DND-41 (cell line): ENCODE measurements at regions not wholly inside any gene's neighbourhood (a gene's known extent, or its start where the extent isn't known, plus 50 kb on each side); places are given as distances from the start of the nearest gene placed in this dataset.
"Not testable (repeated sequence)": the region's sequence is repeated elsewhere in the genome, so short reads cannot be mapped to it uniquely, and the experiment has no call there.

Experiments
- ATAC-seq: fragments of 200-7000 bp; cut with Tn5 transposase; 3 replicates; pipeline ENCODE4 v1.9.1; 2021; ENCODE audit warnings: low read depth; ENCODE audit not compliant: insufficient read depth
- DNase-seq: peaks from one replicate; pipeline ENCODE4 v3.0.0-alpha.2; 2020
- H2AFZ ChIP-seq: 2 replicates; pipeline ENCODE4 v1.6.0; 2012; ENCODE audit warnings: low read depth, low read length
- H3K27ac ChIP-seq: 2 replicates; pipeline ENCODE4 v1.5.1; 2012; ENCODE audit warnings: low read length, inconsistent platforms
- H3K27me3 ChIP-seq: fragments of 200-600 bp; sonication (generic); 2 replicates; pipeline ENCODE4 v1.6.0; 2012; ENCODE audit warnings: low read length, mild to moderate bottlenecking, inconsistent platforms; ENCODE audit not compliant: insufficient read depth, poor library complexity
- H3K36me3 ChIP-seq: 2 replicates; pipeline ENCODE4 v1.5.1; 2012; ENCODE audit warnings: low read length, inconsistent platforms; ENCODE audit not compliant: insufficient read depth
- H3K4me1 ChIP-seq: 2 replicates; pipeline ENCODE4 v1.5.1; 2012; ENCODE audit warnings: mild to moderate bottlenecking, low read length; ENCODE audit not compliant: insufficient read depth
- H3K4me2 ChIP-seq: 2 replicates; pipeline ENCODE4 v1.6.0; 2012; ENCODE audit warnings: mild to moderate bottlenecking, moderate library complexity, low read length, inconsistent platforms; ENCODE audit not compliant: insufficient read depth
- H3K4me3 ChIP-seq, 2 experiments: fragments of 200-600 bp in 1 of 2; shearing (Covaris generic) in 1 of 2; 2 replicates each; pipeline ENCODE4 v1.5.1; 2012 to 2016; ENCODE audit warnings: inconsistent platforms in 2 of 2, low read length in 2 of 2, mild to moderate bottlenecking in 2 of 2, low read depth in 1 of 2, moderate library complexity in 1 of 2
- H3K79me2 ChIP-seq: 2 replicates; pipeline ENCODE4 v1.6.0; 2012; ENCODE audit warnings: low read length, inconsistent platforms; ENCODE audit not compliant: insufficient read depth
- H3K9ac ChIP-seq: 2 replicates; pipeline ENCODE4 v1.6.0; 2012; ENCODE audit warnings: low read depth, mild to moderate bottlenecking, inconsistent platforms, low read length, moderate library complexity
- H3K9me3 ChIP-seq: 2 replicates; pipeline ENCODE4 v1.5.1; 2012; ENCODE audit warnings: low read length, moderate library complexity, mild to moderate bottlenecking, inconsistent platforms; ENCODE audit not compliant: insufficient read depth, severe bottlenecking
- H4K20me1 ChIP-seq: 2 replicates; pipeline ENCODE4 v1.6.0; 2012; ENCODE audit warnings: low read length; ENCODE audit not compliant: insufficient read depth
- CTCF ChIP-seq: IDR thresholded peaks from 2 replicates; pipeline ENCODE4 v1.5.1; 2012; ENCODE audit warnings: borderline replicate concordance, low read length, moderate library complexity, mild to moderate bottlenecking; ENCODE audit not compliant: poor library complexity, severe bottlenecking; ENCODE audit errors: extremely low read depth
- EZH2 ChIP-seq: IDR thresholded peaks from 3 replicates; pipeline ENCODE4 v1.6.1; 2012; ENCODE audit warnings: borderline replicate concordance, low read depth, mild to moderate bottlenecking, moderate library complexity, low read length, inconsistent platforms; ENCODE audit not compliant: severe bottlenecking

GRCh38 chr10:131822692-131823245, 78.0 kb upstream of the PPP2R2D start:
- Histone ChIP-seq H3K4me1 (no peaks in the 10 kb centered on the region), H3K79me2 (no peaks in the 10 kb centered on the region), H3K9ac (no peak overlapping the region), H3K4me3 (no peak overlapping the region), H3K36me3 (no peaks in the 10 kb centered on the region), H3K27me3 (no peaks in the 10 kb centered on the region), H2AFZ (no peak overlapping the region), H4K20me1 (peaks cover 4% of the 10 kb centered on the region), H3K9me3 (no peaks in the 10 kb centered on the region), H3K4me2 (no peak overlapping the region), H3K27ac (no peak overlapping the region)
- DNase-seq (no peak), ATAC-seq (no peak)
- TF ChIP-seq CTCF (no peak), EZH2 (no peak)

- not testable (repeated sequence) for H3K4me1 ChIP-seq, H2AFZ ChIP-seq, H3K79me2 ChIP-seq, H4K20me1 ChIP-seq, H3K36me3 ChIP-seq, DNase-seq, H3K9ac ChIP-seq, H3K4me2 ChIP-seq, H3K9me3 ChIP-seq, H3K27me3 ChIP-seq, H3K27ac ChIP-seq, H3K4me3 ChIP-seq, ATAC-seq
Measured at GRCh38 chr10:131823601-131824099, 77.2 kb upstream of the PPP2R2D start.

- TF ChIP-seq CTCF (no peak), EZH2 (no peak)
- Histone ChIP-seq H3K9me3 (no peaks in the 10 kb centered on the region), H3K79me2 (no peaks in the 10 kb centered on the region), H4K20me1 (peaks cover 2% of the 10 kb centered on the region), H3K27me3 (no peaks in the 10 kb centered on the region), H3K4me2 (no peak overlapping the region), H3K9ac (no peak overlapping the region), H3K36me3 (no peaks in the 10 kb centered on the region), H2AFZ (no peak overlapping the region), H3K4me3 (no peak overlapping the region), H3K27ac (no peak overlapping the region), H3K4me1 (no peaks in the 10 kb centered on the region)
- DNase-seq: no peak
- no peak for ATAC-seq
Measured at GRCh38 chr10:131824371-131825149, 76.2 kb upstream of the PPP2R2D start.

GRCh38 chr10:131825150-131825848, 75.5 kb upstream of the PPP2R2D start:
- Histone ChIP-seq H4K20me1 (no peaks in the 10 kb centered on the region), H2AFZ (no peak overlapping the region), H3K9me3 (no peaks in the 10 kb centered on the region), H3K27me3 (no peaks in the 10 kb centered on the region), H3K4me2 (no peak overlapping the region), H3K4me1 (no peaks in the 10 kb centered on the region), H3K27ac (no peak overlapping the region), H3K79me2 (no peaks in the 10 kb centered on the region), H3K36me3 (no peaks in the 10 kb centered on the region), H3K9ac (no peak overlapping the region), H3K4me3 (no peak overlapping the region)
- TF ChIP-seq CTCF: no peak
- no peak for TF ChIP-seq EZH2
- ATAC-seq (no peak), DNase-seq (no peak)
